HG03108 (cell line): ENCODE measurements at regions not wholly inside any gene's neighbourhood (a gene's known extent, or its start where the extent isn't known, plus 50 kb on each side); places are given as distances from the start of the nearest gene placed in this dataset.

Experiments used
- ATAC-seq: cut with Tn5 transposase; IDR thresholded peaks from one replicate; pipeline ENCODE4 v1.9.1; 2021; ENCODE audit warnings: moderate library complexity; ENCODE audit not compliant: unreplicated experiment

DNA sequence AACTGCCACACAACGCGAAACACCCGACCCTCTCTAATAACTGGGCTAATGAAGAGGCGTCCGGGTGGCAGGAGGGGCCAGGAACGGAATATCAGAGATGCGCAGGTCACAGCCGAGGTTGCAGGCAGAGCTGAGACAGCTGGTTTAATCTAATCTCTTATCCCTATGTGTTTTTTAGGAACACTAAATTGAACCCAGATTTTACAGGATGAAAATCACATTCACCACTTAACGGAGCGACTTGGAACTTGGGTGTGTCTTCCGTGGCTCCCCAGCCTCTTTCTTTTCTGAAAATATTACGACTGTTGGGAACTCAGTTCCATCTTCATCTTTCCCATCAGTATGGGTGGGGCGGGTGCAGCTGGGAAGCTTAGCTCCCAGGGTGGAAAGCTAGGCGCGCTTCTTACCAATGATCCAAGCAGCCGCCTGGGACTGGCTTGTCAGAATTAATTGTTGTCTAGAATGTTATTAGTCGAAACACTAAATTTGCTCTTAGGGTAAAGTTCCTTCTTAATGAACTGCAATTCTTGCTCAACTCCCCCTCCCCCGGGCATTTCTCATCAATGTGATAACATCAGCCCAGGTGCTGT is 92.5 kb downstream of the IRX2 start:
- no peak for ATAC-seq

GRCh38 chr5:2658447-2658846 is 93.0 kb downstream of the IRX2 start:
- no peak for ATAC-seq

DNA sequence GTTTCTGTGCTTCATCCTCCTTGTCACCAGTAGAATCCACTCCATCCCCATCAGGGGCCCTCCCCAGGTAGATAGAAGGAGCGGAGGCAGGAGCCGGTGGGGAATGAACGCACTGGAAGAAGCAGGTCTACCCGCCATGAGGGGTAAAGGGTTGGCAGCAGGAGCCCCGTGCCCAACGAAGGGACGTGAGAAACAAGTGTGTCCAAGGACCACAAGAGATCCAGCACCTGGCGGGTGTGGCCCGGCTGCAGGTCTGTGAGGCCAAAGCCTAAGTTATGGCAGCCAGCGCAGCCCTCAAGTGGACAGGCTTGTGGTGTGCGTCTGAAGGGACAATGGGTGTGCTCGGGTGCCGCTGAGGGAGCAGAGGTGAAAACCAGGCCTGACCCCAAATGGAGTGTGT is 94.3 kb downstream of the IRX2 start:
- ATAC-seq = no peak

GRCh38 chr5:2656206-2656605 is 95.3 kb downstream of the IRX2 start:
- ATAC-seq = no peak

GRCh38 chr5:2653991-2654390 is 97.5 kb downstream of the IRX2 start:
- ATAC-seq = no peak

- ATAC-seq = no peak
These were observed 100.4 kb downstream of the IRX2 start for GRCh38 chr5:2651116-2651515.

GRCh38 chr5:2642684-2643345 is 108.7 kb downstream of the IRX2 start:
- ATAC-seq = no peak

DNA sequence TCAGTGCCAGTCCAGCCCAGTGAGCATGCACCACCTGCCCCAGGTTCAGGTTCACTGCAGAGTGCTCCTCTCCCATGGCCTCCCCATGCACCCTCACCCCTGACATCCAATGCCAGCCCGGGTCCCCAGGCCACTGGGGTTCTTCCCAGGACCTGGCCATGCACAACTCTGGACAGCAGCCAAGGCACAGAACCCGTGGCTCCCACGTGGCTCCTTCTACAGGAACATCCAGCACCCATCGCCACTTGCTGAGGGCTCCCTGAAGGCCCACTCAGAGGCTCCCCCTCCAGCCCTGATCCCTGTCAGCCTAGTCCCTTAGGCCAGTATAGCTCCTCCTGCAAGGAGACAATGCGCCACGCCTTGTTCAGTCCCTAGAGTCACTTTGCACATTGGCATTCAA is 110.8 kb downstream of the IRX2 start:
- no peak for ATAC-seq

GRCh38 chr5:2639425-2639824 is 112.1 kb downstream of the IRX2 start:
- no peak for ATAC-seq

DNA sequence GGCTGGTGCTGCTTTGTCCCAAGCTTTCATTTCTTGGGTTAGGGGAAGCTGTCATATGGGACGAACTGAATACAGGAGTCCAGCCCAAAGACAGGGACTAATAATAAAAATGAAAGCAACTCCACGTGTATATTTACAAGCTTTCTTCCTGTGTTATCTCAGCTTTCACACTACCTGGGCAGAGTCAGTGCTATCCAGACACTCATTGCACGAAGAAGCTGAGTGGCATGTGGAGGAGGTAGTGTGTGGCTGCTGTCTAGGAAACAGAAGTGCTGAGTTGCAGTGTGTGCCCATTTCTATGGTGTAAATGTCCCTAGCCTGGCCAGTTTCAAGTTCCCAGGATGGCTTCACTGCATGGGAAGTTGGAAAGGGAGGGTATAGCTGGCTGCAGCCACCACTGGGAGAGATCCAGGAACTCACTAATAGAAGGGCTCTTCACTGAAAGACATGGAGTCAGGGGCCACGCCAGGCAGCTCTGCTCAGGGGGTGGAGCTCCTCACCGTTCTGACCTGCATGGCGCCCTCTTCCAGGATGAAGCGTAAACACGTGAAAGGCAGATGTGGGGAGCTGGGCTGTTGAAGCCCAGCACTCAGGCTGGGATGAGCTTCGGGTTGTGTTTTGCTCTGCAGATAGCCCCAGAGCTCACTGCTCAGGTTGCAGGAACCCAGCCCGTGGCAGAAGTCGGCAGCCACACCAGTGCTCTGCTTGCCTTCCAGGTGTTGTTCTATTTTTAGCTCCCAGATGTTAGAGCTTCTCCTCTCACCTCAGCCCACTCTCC is 116.9 kb downstream of the IRX2 start:
- ATAC-seq = no peak

DNA sequence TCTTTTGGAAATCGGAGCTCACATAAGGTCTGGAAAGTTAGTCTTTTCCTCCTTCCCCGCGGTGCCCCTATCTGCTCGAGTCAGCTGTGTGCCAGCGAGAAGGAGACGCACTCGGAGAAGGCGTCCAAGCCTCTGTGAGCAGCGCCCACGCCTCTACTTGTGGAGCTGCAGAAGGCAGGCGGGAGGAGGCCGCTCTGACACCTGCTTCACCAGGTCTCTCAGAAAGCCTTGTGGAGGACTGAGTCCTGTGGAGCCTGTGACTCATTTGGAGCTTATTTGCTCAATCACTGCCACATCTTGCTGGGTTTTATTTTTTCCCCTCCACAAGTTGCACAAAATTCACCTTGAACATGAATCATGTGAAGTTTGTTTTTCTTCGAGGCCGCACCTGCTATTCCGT is 117.5 kb downstream of the IRX2 start:
- ATAC-seq = no peak

- ATAC-seq = no peak
These were observed 119.7 kb downstream of the IRX2 start for GRCh38 chr5:2631758-2632157.

GRCh38 chr5:2629045-2629444 is 122.4 kb downstream of the IRX2 start:
- no peak for ATAC-seq

DNA sequence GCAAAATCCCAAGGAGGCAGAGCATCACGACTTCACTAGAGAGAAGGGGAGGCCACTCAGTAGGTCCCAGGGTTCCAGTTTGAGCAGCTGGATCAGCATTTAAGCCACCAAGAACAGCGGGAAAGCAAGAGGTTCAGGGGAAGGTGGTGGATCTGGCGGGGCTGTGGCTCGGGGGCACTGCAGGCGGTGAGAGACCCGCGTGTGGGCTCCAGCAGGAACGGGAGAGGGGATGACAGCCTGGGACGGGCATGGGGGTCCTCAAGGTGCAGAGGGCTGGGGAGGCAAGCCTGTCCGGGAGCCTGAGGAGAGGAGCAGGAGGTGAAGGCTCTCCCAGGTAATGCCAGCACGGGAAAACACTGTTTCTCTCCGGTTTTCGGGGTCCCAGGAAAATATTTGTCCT is 123.6 kb downstream of the IRX2 start:
- ATAC-seq = no peak

DNA sequence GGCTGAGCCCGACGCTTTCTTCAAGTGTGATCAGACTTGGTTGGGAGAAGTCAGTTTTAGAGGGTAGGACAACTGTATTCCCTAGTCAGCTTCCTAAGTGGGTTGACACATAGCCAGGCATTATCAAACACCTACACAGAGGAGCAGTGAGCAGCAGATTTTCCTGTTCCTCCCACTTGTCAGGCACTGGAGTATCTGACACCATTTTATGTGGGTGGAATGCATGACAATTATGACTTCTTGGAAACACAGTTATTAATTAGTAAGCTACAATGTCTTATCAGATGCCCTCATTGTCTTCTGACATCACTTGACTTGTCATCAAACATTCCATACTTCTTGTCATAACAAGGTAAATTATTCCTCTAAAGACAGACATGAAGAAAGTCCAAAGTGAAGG is 124.9 kb downstream of the IRX2 start:
- ATAC-seq = no peak

DNA sequence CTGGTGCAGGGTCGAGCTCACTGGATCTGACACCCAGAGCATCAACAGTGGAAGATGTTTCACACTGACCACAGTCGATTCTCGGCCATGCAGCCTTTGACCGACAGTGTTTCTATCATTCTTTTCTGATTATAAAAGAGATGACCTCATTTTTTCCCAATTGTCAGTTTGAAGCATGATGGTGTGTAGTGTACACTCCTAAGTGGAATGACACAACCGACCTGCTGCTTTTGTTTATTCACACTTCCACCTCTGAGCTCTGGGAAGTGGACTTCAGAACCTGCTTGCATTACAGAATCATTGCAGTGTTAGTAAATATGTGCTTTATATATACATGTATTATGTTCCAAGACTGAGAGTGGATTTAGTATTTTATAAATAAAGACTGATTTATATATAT is 128.6 kb downstream of the IRX2 start:
- no peak for ATAC-seq

DNA sequence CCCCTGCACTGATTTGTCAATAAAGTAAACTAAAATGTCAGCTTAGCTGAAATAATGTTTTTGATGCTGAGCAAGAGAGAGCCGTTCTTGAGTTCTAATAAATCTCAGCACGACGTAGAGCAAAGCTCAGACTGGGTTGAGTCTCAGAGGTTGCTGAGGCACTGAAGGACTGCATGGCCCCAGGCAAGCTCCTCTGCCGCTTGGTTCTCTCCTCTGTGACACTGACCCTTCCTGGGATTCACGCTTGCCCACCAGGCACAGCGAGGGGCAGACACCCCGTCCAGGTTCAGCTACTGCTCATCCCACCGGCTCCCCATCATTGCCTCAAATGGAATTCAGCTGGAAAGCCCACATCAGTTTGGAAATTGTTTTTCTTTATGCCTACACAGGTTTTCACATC is 129.8 kb downstream of the IRX2 start:
- no peak for ATAC-seq

DNA sequence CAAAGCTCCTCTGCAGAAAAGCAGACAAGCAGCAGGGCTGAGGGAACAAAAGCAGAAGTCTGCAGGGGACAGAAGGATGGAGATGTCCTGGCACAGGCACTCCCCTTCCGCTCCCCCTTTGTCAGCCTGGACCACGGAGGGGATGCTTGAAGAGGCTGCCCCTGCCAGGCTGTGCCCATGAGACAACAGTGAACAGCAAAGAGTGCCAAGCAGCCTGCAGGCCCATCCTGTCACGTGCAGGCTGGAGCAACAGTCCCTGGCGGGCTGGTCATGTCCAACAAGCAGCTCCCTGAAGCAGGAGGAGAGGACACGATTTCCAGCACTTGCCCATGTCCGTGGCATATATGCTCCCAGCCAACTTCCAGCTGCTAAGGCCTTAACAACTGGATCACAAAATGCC is 132.3 kb downstream of the IRX2 start:
- no peak for ATAC-seq

GRCh38 chr5:2617461-2617860 is 134.0 kb downstream of the IRX2 start:
- ATAC-seq = no peak

- ATAC-seq = no peak
These were observed 135.6 kb downstream of the IRX2 start for GRCh38 chr5:2615917-2616316.

- no peak for ATAC-seq
These were observed 136.9 kb downstream of the IRX2 start for GRCh38 chr5:2614571-2614970.

GRCh38 chr5:2611659-2612058 is 139.8 kb downstream of the IRX2 start:
- no peak for ATAC-seq
